Renal cortical epithelial cell (primary cell): ENCODE measurements at regions not wholly inside any gene's neighbourhood (a gene's known extent, or its start where the extent isn't known, plus 50 kb on each side); places are given as distances from the start of the nearest gene placed in this dataset.
"Not testable (repeated sequence)": the region's sequence is repeated elsewhere in the genome, so short reads cannot be mapped to it uniquely, and the experiment has no call there.

ENCODE experiments used
- DNase-seq: peaks from one replicate; pipeline ENCODE4 v3.0.0-alpha.2; 2011; ENCODE audit warnings: low read depth

GRCh38 chr11:38011496-38011895 is 1413.5 kb upstream of the RAG2 start:
- DNase-seq, result no peak

DNA sequence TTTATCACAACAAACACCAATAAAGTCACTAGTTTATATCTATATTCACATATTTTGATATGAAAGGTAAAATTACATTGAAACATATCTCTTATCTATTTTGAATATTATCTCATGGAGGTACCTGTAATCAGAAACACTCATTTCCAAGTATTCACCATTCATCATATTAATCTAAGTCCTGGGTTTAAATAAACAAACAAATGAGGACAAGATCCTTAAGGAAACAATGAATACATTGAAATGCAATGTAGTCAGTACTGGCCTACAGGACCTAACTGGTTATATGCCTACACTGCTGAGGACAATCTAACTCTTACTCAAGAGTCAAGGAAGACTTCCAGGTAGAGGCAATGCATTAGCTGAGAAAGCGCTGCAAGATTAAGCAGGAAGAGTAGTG is 1411.9 kb upstream of the RAG2 start:
- no peak for DNase-seq

DNA sequence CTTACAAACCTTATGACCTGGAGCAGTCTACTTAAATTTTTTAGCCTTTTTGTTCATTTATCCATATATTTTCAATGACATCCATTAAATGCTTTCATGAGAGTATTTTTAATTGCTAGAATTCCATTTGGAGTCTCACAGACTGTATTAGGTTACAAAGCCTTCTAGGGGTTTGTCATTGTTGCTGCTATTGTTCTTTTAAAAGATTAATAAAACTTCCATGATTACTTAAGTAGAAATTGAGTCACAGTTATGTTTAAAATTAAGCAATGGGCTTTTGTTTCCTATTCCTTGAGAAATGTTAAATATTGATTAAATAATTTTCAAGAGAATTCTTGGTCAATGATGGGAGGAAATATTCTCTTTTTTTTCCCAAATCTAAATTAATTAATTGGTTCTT is 1408.4 kb upstream of the RAG2 start:
- DNase-seq, result no peak

GRCh38 chr11:38005597-38005996 is 1407.6 kb upstream of the RAG2 start:
- DNase-seq, result no peak

- DNase-seq, result no peak
These were observed 1401.1 kb upstream of the RAG2 start for GRCh38 chr11:37999171-37999570.

DNA sequence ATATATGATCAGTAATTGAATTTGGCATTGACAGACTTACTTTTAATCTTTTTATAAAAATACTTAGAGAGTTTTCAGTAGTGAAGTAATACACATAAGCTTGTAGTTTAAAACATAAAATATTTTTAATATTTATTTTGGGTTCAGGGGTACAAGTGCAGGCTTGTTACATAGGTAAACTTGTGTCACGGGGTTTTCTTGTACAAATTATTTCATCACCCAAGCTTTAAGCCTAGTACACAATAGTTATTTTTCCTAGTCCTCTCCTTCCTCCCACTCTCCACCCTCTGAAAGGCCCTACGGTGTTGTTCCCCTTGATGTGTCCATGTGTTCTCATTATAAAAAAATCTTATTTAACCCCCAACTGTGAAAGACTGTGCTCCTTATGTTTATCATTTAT is 1397.8 kb upstream of the RAG2 start:
- no peak for DNase-seq

- peak; percentile 62 for DNase-seq
These were observed 1390.0 kb upstream of the RAG2 start for GRCh38 chr11:37988031-37988430.

DNA sequence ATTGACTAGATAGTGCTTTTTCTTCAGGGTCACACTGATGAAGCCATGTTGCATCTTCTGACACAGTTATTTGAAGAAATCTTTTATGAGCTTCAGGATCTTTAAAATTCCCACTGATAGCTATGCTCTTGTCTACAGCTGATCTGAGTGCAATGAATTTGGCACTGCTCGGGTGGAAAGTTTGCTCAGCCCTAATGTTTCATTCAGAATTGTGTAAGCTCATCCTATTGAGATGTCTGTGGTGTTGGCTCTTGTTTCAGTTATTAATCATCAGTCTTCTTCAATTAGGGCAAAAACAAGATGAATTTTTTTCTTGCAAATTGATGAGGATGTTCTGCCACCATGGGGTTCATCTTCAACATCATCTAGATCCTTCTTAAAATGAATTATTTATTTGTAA is 1387.0 kb upstream of the RAG2 start:
- no peak for DNase-seq

GRCh38 chr11:37978647-37979046 is 1380.6 kb upstream of the RAG2 start:
- DNase-seq, result no peak

DNA sequence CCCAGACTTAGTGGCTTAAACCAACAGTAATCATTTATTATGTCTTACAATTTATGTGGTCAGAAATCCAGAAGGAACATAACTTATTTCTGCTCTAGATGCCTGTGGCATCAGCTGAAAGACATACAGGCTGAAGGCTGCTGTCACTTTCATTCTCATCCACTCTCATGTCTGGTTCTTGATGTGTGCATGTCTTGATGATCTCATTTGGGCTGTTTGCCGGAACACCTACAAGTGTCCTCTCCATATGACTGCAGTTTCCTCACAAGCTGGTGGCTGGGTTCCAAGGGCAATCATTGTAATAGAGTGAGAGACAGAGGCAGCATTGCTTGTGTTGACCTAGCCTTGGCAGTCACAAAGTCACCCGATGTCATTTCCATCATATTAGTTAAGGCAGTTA is 1375.9 kb upstream of the RAG2 start:
- peak; percentile 15 for DNase-seq

GRCh38 chr11:37972691-37973090 is 1374.7 kb upstream of the RAG2 start:
- DNase-seq, result peak; percentile 49

- not testable (repeated sequence) for DNase-seq
These were observed 1371.3 kb upstream of the RAG2 start for GRCh38 chr11:37969336-37969735.

DNA sequence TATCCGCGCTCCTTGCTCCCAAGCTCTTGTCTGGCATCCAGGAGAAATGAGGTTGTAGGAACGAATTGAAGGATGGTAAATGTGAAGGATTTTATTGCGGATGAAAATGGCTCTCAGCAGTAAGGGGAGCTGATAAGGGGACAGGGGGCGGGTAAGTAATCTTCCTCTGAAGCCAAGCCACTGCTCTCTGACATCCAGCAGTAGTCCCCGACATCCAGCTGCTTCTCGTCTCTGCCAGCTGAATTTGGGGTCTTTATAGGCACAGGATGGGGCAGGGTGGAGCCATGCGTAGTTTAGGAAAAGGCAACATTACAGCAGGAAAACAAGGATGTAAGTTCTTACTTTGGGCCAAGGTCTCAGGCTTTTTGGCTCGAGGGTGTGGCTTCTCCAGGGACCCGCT is 1370.1 kb upstream of the RAG2 start:
- DNase-seq, result no peak

DNA sequence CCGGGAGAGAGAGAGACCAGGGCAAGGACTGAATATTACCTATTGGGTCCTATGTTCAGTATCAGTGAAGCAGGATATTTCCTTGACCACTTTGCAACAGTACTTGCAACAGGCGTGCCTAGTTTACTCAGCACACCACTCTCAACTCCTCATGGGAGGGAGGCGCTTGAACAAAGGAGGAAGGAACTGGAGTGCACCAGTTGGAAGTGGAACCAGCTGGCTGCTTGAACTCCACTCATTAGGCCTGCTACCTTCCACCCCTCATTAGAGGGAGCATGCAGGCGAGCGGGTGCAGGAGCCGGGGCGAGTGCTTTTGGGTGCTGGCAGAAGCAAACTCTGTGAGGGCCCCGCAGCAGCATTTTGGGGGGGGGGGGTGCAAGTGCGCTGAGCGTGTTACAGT is 1369.6 kb upstream of the RAG2 start:
- DNase-seq, result no peak

DNA sequence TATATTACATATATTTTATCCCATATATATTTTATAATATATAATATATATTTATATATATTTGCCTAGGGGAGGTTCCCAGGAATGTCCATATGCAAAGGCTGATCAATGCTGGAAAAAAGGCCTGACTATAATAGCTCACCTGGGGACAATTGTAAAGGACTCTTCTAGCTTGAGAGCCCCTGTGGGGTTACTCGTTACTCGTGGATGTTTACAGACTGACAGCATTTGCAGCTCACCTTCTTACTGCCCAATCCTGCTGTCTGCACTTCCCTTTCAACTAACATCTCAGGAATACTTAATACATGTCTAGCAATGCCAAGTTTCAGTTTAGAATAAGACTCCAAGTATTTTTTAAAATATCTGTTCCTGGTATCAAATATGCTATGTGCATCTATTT is 1365.4 kb upstream of the RAG2 start:
- no peak for DNase-seq

DNA sequence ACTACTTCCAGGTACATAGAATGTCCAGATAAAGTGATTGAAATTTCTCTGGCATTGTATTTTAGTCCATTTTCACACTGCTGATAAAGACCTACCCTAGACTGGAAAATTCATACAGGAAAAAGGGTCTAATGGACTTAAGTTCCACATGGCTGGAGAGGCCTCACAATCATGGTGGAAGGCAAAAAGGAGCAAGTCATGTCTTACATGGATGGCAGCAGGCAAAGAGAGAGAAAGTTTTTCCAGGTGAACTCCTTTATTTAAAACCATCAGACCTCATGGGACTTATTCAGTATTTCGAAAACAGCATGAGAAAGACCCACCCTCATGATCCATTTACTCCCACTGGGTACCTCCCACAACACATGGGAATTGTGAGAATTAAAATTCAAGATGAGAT is 1359.7 kb upstream of the RAG2 start:
- no peak for DNase-seq

DNA sequence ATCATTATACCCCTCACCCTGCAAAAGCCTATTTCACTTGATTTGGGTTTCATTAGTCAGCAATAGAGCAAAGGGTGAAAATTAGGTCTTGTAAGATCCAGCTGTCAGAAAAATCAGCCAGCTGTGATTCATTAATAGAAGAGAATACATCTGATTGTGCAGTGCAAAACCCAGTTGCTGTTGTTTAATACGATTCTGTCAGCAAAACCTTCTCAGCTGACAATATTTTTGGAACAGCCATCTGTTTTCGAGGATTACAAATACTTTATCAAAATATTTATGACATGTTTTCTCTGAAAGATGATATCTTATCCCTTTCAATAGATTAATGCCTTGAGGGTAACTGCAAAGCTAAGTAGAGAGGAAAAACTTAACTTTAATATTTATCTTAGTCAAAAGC is 1354.0 kb upstream of the RAG2 start:
- DNase-seq, result no peak

- DNase-seq, result peak; percentile 33
These were observed 1350.2 kb upstream of the RAG2 start for GRCh38 chr11:37948258-37948657.

GRCh38 chr11:37947821-37948220 is 1349.8 kb upstream of the RAG2 start:
- no peak for DNase-seq

GRCh38 chr11:37946155-37946766 is 1348.2 kb upstream of the RAG2 start:
- peak; percentile 33 for DNase-seq

GRCh38 chr11:37942081-37942480 is 1344.0 kb upstream of the RAG2 start:
- DNase-seq, result peak; percentile 7

DNA sequence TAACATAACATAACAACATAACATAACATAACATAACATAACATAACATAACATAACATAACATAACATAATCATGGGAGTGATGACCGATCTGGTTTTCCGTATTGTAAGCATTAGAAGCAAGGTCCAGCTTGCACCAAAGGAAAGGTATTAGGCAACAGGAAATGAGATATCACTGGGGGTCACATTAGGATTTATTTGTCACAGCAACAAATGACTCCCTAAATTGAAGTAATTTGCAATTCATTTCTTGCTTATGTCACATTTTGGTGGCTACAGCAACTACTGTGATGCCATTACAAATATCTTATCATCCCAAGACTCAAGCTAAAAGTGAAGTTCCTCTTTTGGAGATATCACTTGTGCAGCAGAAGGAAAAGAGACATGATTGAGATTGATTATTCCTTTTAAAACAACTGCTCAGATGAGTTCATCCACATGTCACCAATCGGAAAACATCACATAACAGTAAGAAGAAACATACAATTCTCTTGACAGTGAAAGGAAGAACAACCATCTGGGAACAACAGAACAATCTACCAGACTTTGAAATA is 1331.1 kb upstream of the RAG2 start:
- DNase-seq, result no peak

GRCh38 chr11:37926772-37927171 is 1328.7 kb upstream of the RAG2 start:
- DNase-seq, result no peak

DNA sequence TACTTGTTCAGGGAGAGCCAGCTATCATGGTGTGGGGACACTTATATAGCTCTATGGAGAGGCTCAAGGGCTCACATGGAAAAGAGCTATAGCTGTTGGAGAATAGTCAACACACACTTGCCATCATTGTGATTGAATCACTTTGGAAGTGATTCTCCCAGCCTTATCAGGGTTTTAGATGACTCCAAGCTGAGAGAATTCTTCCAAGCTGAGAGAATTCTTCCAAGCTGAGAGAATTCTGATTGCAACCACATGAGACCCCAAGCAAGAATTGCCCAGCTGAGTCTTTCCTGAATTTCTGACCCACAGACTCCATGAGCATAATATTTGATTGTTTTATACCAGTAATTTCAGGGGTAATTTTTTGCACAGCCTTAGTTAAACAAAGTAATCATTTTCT is 1318.3 kb upstream of the RAG2 start:
- no peak for DNase-seq
